Erythroblast (primary cell): ENCODE measurements at regions not wholly inside any gene's neighbourhood (a gene's known extent, or its start where the extent isn't known, plus 50 kb on each side); places are given as distances from the start of the nearest gene placed in this dataset.
"Not testable (repeated sequence)": the region's sequence is repeated elsewhere in the genome, so short reads cannot be mapped to it uniquely, and the experiment has no call there.

Experiments
- GATA1 ChIP-seq: IDR thresholded peaks from 2 replicates; pipeline ENCODE4 v1.6.1; 2011; ENCODE audit warnings: low read depth, mild to moderate bottlenecking, control low read depth, low read length, moderate library complexity
- POLR2A ChIP-seq: IDR thresholded peaks from 2 replicates; pipeline ENCODE4 v1.6.1; 2011; ENCODE audit warnings: mild to moderate bottlenecking, low read length

- TF ChIP-seq POLR2A, GATA1: not testable (repeated sequence)
Observed at GRCh38 chr17:30718691-30719090, 105.8 kb downstream of the CRLF3 start.
